Pancreas (tissue), 10 donors: ENCODE measurements at regions not wholly inside any gene's neighbourhood (a gene's known extent, or its start where the extent isn't known, plus 50 kb on each side); places are given as distances from the start of the nearest gene placed in this dataset.

Experiments
- ATAC-seq, 4 donors: fragments of 200-7000 bp; cut with Tn5 transposase; one replicate each; pipeline versions ENCODE4 v1.8.0 to v1.9.1; 2020; ENCODE audit warnings: mild to moderate bottlenecking in 4 of 4, moderate library complexity in 4 of 4
- DNase-seq, 6 donors: peaks; one replicate each; pipeline ENCODE4 v3.0.0-alpha.2; 2020
- FAIRE-seq: peaks from 2 replicates; lab custom pipeline; 2012; peaks lifted over from hg19 to GRCh38; lab: Jason Lieb, UNC
- H3K27ac ChIP-seq, 4 donors: fragments of 200-600 bp; sonication (generic); 1 replicate in 3 of 4; 2 replicates in 1 of 4; pipeline versions ENCODE4 v1.5.0 to v1.8.0; 2020
- H3K27me3 ChIP-seq, 4 donors: fragments of 200-600 bp; one replicate each; pipeline ENCODE4 v1.8.0; 2021
- H3K36me3 ChIP-seq, 3 donors: fragments of 200-600 bp; sonication (generic) in 1 of 3; one replicate each; pipeline versions ENCODE4 v1.5.0 to v1.8.0; 2020 to 2021
- H3K4me1 ChIP-seq, 3 donors: fragments of 200-600 bp; one replicate each; pipeline ENCODE4 v1.8.0; 2021
- H3K4me3 ChIP-seq, 4 donors: fragments of 200-600 bp; sonication (generic) in 2 of 4; one replicate each; pipeline versions ENCODE4 v1.5.0 to v1.8.0; 2020 to 2021
- H3K9me3 ChIP-seq, 4 donors: fragments of 200-600 bp; one replicate each; pipeline ENCODE4 v1.8.0; 2021
- CTCF ChIP-seq, 4 donors: fragments of 200-600 bp; sonication (generic) in 3 of 4; IDR thresholded peaks; one replicate each; pipeline versions ENCODE4 v1.5.0 to v1.8.0; 2021; ENCODE audit warnings: antibody characterized with exemption in 4 of 4
- WGBS, 2 donors: extraction: QIAGEN DNeasy Blood & Tissue Kit; methylation state at CpG; one replicate each; pipeline ENCODE4 v1.1.7; 2013; 5-methylcytosine and 5-hydroxymethylcytosine counted together
- intact Hi-C, 3 donors: fragments of 100-400 bp; cut with DNase I; formaldehyde crosslinking; loops; one replicate each; pipeline versions ENCODE4 v1.11.1 to v1.14.2; 2022
- donor health status: healthy with polysubstance abuse.
- donor health status: DM: no; HTN: no; CAD: no; lungs with moderate emphysema.
- donor health status: DM: no; HTN: no; CAD: no.
- donor health status: control.
- donor health status: control.
- donor health status: Bipolar disorder and iron deficiency.
- donor health status: DM: yes; HTN: yes; CAD: no.
- donor health status: DM: no; HTN: no; CAD: no.
- donor health status: DM: no; HTN: no; CAD: no.
- donor health status: DM: yes; HTN: yes; CAD: no.

DNA sequence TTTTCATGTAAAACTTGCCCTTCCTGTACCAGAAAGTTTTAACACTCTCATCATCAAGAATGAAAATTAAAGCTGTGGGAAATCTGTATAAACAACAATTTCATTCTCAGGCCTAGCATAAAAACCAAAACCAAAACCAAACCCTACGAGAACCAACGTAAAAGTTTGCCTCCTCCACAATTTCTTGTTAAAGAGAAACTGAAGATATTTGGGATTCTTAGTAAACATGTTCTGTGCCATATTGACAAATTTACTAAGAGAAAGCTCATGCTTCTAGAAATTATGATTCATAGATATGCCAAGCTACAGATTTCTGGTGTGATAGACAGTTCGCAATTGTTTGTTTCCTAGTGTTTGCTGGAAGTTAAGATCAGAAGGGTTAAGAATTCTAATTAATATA, 801.0 kb upstream of the NUDT12 start:
- no peak overlapping the region for H3K4me3 ChIP-seq
- DNase-seq (no peak), ATAC-seq (no peak), FAIRE-seq (no peak)
- H3K36me3 ChIP-seq = no peaks in the 10 kb centered on the region
- no peaks in the 10 kb centered on the region for H3K4me1 ChIP-seq
- TF ChIP-seq CTCF (IDR thresholded peaks at IDR 0.05) = no peak
- WGBS, 2 donors = 83 to 91% methylated on average over 3 of the region's 3 CpGs
- no peaks in the 10 kb centered on the region for H3K27me3 ChIP-seq
- H3K27ac ChIP-seq = no peak overlapping the region
- no peaks in the 10 kb centered on the region for H3K9me3 ChIP-seq
- intact Hi-C loops = no loop called here

DNA sequence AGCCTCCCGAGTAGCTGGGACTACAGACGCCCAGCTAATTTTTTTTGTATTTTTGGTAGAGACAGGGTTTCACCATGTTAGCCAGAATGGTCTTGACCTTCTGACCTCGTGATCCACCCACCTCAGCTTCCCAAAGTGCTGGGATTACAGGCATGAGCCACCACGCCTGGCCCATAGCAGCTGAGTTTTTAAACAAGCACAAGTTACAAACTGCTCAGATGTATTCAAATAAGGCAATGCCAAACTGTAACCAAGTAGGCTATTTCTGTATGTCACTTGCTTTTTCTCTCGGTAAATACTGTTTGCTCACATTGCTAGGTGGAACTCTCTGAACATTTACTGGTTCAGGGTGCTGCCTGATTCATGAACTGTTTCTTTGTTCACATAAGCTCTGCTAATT, 799.3 kb upstream of the NUDT12 start:
- intact Hi-C loops = no loop called here
- FAIRE-seq (no peak), DNase-seq (no peak)

GRCh38 chr5:104355350-104355749, 792.8 kb upstream of the NUDT12 start:
- DNase-seq = no peak
- Histone ChIP-seq H3K27me3 (no peaks in the 10 kb centered on the region), H3K36me3 (no peaks in the 10 kb centered on the region), H3K4me3 (no peak overlapping the region), H3K27ac (no peak overlapping the region), H3K4me1 (no peaks in the 10 kb centered on the region), H3K9me3 (no peaks in the 10 kb centered on the region)
- 49 to 54% methylated on average over 4 of the region's 4 CpGs for WGBS, 2 donors
- no peak for TF ChIP-seq CTCF (IDR thresholded peaks at IDR 0.05)
- no peak for ATAC-seq
- no peak for FAIRE-seq
- intact Hi-C loops = no loop called here

More for the DNA sequence above, 799.3 kb upstream of the NUDT12 start:
- no peak for TF ChIP-seq CTCF (IDR thresholded peaks at IDR 0.05)
- Histone ChIP-seq H3K4me3 (no peak overlapping the region), H3K36me3 (no peaks in the 10 kb centered on the region), H3K27me3 (no peaks in the 10 kb centered on the region), H3K27ac (no peak overlapping the region), H3K4me1 (no peaks in the 10 kb centered on the region), H3K9me3 (no peaks in the 10 kb centered on the region)
- 72 to 81% methylated on average over 5 of the region's 5 CpGs for WGBS, 2 donors
- ATAC-seq = no peak

DNA sequence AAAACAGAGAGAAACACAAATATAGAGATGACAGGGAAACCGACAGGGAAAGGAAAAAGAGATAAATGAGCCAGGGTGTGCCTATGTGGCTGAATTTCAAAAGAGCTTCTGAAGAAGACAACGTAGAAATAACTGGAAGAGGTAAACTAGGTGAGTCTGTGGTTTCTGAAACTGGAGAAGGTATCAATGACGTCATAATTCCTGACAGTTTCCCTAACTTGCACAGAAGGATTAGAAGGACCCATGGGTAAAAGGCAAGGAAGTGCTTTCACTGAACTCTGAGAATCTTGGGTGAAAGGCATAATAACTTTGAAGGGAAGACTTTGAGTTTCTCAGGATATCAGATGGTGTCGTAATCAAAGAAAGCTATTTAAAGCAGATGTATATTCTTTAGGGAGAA, 790.8 kb upstream of the NUDT12 start:
- H3K9me3 ChIP-seq = no peaks in the 10 kb centered on the region
- no peak for TF ChIP-seq CTCF (IDR thresholded peaks at IDR 0.05)
- no peak overlapping the region for H3K27ac ChIP-seq
- no peaks in the 10 kb centered on the region for H3K4me1 ChIP-seq
- no peaks in the 10 kb centered on the region for H3K36me3 ChIP-seq
- intact Hi-C loops = no loop called here
- no peaks in the 10 kb centered on the region for H3K27me3 ChIP-seq
- WGBS, 2 donors = 54 to 68% methylated on average over 4 of the region's 4 CpGs
- DNase-seq (no peak), ATAC-seq (no peak), FAIRE-seq (no peak)
- H3K4me3 ChIP-seq = no peak overlapping the region

- no peaks in the 10 kb centered on the region for H3K4me1 ChIP-seq
- H3K36me3 ChIP-seq = no peaks in the 10 kb centered on the region
- intact Hi-C loops = no loop called here
- no peak for TF ChIP-seq CTCF (IDR thresholded peaks at IDR 0.05)
- no peak overlapping the region for H3K27ac ChIP-seq
- no peak overlapping the region for H3K4me3 ChIP-seq
- DNase-seq (no peak), FAIRE-seq (no peak), ATAC-seq (no peak)
- H3K9me3 ChIP-seq = no peaks in the 10 kb centered on the region
- no peaks in the 10 kb centered on the region for H3K27me3 ChIP-seq
- 86 to 96% methylated on average over 1 of the region's 1 CpG for WGBS, 2 donors
These were observed 790.4 kb upstream of the NUDT12 start for GRCh38 chr5:104352954-104353353.
